ENCODE measurements at regions not wholly inside any gene's neighbourhood (a gene's known extent, or its start where the extent isn't known, plus 50 kb on each side); places are given as distances from the start of the nearest gene placed in this dataset.
A peak's percentile ranks its signal among the peaks of the same experiment; 100 is the strongest.

DNA sequence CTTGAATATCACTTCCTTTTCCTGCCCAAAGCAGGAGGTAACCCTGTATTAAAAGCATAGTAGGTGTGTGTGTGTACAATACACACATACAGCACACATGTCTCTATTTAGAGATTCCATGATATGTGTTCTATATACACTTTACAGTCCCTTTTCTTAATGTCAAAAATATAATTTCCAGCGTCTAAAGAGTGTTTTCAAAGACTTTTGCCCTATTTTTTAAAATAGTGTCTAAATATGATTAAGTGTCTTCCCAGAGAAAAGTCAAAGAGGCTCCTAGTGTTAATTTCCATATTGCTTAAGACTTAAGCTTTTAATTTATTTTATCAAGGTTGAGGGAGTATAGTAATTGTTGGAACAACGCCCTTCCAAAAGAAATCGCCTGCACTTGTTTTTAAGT, 420.3 kb upstream of the POU3F3 start:
- DNase-seq (no peak), ATAC-seq (no peak)
- Histone ChIP-seq H3K27me3 (no peaks in the 10 kb centered on the region), H3K9me3 (no peaks in the 10 kb centered on the region), H3K27ac (no peak overlapping the region), H3K36me3 (no peaks in the 10 kb centered on the region), H3K4me3 (no peak overlapping the region), H3K4me1 (peaks cover 0 to 5% (median 0%) of the 10 kb centered on the region in 4 donors)
- TF ChIP-seq POLR2A (IDR thresholded peaks at IDR 0.05), result no peak
- TF ChIP-seq, protein P1, sequence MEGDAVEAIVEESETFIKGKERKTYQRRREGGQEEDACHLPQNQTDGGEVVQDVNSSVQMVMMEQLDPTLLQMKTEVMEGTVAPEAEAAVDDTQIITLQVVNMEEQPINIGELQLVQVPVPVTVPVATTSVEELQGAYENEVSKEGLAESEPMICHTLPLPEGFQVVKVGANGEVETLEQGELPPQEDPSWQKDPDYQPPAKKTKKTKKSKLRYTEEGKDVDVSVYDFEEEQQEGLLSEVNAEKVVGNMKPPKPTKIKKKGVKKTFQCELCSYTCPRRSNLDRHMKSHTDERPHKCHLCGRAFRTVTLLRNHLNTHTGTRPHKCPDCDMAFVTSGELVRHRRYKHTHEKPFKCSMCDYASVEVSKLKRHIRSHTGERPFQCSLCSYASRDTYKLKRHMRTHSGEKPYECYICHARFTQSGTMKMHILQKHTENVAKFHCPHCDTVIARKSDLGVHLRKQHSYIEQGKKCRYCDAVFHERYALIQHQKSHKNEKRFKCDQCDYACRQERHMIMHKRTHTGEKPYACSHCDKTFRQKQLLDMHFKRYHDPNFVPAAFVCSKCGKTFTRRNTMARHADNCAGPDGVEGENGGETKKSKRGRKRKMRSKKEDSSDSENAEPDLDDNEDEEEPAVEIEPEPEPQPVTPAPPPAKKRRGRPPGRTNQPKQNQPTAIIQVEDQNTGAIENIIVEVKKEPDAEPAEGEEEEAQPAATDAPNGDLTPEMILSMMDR (IDR thresholded peaks at IDR 0.05), result no peak
- WGBS (ENCODE audit: insufficient coverage, low coverage, low lambda C conversion rate, missing lambda C conversion rate), result 78% methylated on average over 3 of the region's 3 CpGs
- intact Hi-C loops (cut with DNase I), result no loop called here

DNA sequence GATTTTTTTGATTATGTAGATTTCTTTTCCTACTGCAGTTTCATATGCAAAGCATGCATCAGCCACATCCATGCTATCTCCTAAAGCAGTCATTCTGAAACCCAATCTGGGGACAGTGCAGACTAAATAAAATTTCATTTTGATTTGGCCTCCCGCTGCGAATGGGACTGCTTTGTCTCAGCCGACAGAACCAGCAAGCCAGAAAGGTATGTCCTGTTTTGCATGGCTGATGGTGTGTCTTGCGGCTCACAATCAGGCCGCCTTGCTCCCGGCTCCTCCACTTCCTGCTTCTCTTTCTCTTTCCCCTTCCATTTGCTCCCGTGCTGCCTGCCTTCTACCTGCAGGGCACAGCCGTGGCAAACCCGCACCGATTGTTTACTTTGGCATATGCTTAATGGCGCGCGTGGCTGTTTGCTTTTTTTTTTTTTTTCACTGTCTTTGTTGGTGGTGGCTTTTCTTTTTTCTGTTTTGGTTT, 419.6 kb upstream of the POU3F3 start:
- no peaks in the 10 kb centered on the region for H3K36me3 ChIP-seq
- ATAC-seq, result peak; percentile 96 to 98 (median 97)
- H3K27ac ChIP-seq, result peak overlapping the region in 1 of 3 donors; percentile 33
- DNase-seq, result peak; percentile 63 to 76 (median 73)
- TF ChIP-seq, protein P1 (IDR thresholded peaks at IDR 0.05), result peak in 1 of 4 donors; percentile 6
- no peak for TF ChIP-seq POLR2A (IDR thresholded peaks at IDR 0.05)
- H3K27me3 ChIP-seq, result no peaks in the 10 kb centered on the region
- peaks cover 0 to 5% (median 0%) of the 10 kb centered on the region in 4 donors for H3K4me1 ChIP-seq
- no peaks in the 10 kb centered on the region for H3K9me3 ChIP-seq
- H3K4me3 ChIP-seq, result peak overlapping the region; percentile 21 to 47 (median 32)
- intact Hi-C loops (cut with DNase I), result no loop called here
- WGBS (ENCODE audit: insufficient coverage, low coverage, low lambda C conversion rate, missing lambda C conversion rate), result 1% methylated on average over 12 of the region's 13 CpGs

DNA sequence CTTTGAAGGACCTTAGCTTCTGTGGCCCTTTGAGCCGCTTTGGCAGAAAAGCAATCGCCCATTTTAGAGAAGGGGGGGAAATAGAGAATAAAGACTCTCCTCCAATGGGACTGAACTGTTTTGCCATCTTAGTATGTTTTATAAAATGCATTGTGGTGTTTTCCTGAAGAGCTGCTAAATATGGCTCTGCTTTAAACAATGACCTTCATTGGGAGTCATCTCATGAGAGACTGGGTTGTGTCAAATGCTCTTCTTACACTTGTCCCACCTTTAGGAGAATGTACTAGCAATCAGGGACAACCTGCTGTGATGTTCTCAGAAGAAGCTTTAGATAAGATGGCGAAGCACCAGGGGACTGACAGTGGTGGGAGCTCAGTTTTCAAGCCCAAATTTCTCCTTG, 418.9 kb upstream of the POU3F3 start:
- H3K27ac ChIP-seq, result no peak overlapping the region
- no peak for DNase-seq
- intact Hi-C loops (cut with DNase I), result no loop called here
- WGBS (ENCODE audit: insufficient coverage, low coverage, low lambda C conversion rate, missing lambda C conversion rate), result 84% methylated on average over 3 of the region's 3 CpGs
- no peaks in the 10 kb centered on the region for H3K27me3 ChIP-seq
- H3K36me3 ChIP-seq, result no peaks in the 10 kb centered on the region
- TF ChIP-seq POLR2A (IDR thresholded peaks at IDR 0.05), result no peak
- TF ChIP-seq, protein P1 (IDR thresholded peaks at IDR 0.05), result no peak
- no peaks in the 10 kb centered on the region for H3K9me3 ChIP-seq
- H3K4me1 ChIP-seq, result peaks cover 0 to 5% (median 0%) of the 10 kb centered on the region in 4 donors
- no peak for ATAC-seq
- peak overlapping the region; percentile 21 to 47 (median 32) for H3K4me3 ChIP-seq

DNA sequence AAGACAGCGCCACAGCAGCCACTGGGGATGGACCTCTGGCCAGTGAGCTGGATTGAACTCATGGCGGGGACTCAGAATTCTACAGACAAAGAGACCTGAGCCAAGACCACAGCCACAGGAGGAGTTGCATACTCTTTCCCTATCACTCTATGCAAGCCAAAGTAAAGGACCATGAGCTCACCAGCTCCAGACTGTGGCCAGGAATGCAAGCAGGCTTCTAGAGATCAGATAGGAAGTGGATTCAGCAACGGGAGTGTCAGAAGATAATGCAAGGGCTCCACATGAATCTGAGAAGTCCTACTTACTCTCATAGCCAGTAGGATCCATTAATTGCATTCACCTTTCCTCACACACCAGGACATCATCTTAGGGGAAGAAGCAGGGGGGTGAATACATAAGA, 415.4 kb upstream of the POU3F3 start:
- H3K9me3 ChIP-seq, result no peaks in the 10 kb centered on the region
- H3K27me3 ChIP-seq, result no peaks in the 10 kb centered on the region
- ATAC-seq (no peak), DNase-seq (no peak)
- intact Hi-C loops (cut with DNase I), result no loop called here
- peaks cover 0 to 5% (median 0%) of the 10 kb centered on the region in 4 donors for H3K4me1 ChIP-seq
- no peaks in the 10 kb centered on the region for H3K36me3 ChIP-seq
- TF ChIP-seq POLR2A (IDR thresholded peaks at IDR 0.05), result no peak
- TF ChIP-seq, protein P1 (IDR thresholded peaks at IDR 0.05), result no peak
- H3K27ac ChIP-seq, result no peak overlapping the region
- no peak overlapping the region for H3K4me3 ChIP-seq
- WGBS (ENCODE audit: insufficient coverage, low coverage, low lambda C conversion rate, missing lambda C conversion rate), result 86% methylated on average over 2 of the region's 3 CpGs

DNA sequence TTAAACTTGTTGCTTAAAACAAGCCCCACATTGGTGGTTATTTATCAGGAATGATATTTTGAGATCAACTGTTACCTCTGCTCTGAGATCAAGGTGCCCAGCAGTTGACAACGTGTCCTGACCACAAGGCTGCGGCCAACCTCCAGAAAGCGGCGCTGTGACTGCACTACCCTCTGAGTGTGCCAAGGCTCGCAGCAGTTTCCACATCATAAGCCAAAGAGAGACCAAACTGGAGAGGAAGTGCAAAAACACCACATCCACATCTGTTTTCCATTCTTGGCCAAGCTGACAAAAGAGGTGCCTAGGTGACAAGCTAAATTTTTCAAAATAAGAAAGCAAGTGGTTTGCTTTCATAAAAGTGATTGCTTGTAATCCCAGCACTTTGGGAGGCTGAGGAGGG, 410.8 kb upstream of the POU3F3 start:
- WGBS (ENCODE audit: insufficient coverage, low coverage, low lambda C conversion rate, missing lambda C conversion rate), result 67% methylated on average over 5 of the region's 5 CpGs
- no peak for TF ChIP-seq POLR2A (IDR thresholded peaks at IDR 0.05)
- TF ChIP-seq, protein P1 (IDR thresholded peaks at IDR 0.05), result no peak
- DNase-seq, result no peak
- Histone ChIP-seq H3K27ac (no peak overlapping the region), H3K36me3 (no peaks in the 10 kb centered on the region), H3K4me3 (no peak overlapping the region), H3K4me1 (no peaks in the 10 kb centered on the region), H3K27me3 (no peaks in the 10 kb centered on the region), H3K9me3 (no peaks in the 10 kb centered on the region)
- intact Hi-C loops (cut with DNase I), result no loop called here
- ATAC-seq, result no peak
